GM23338 (cell line): ENCODE measurements at regions not wholly inside any gene's neighbourhood (a gene's known extent, or its start where the extent isn't known, plus 50 kb on each side); places are given as distances from the start of the nearest gene placed in this dataset.

ENCODE experiments used
- ATAC-seq: fragments of 200-7000 bp; cut with Tn5 transposase; 3 replicates; pipeline ENCODE4 v1.9.1; 2020
- DNase-seq: peaks from one replicate; pipeline ENCODE4 v3.0.0-alpha.2; 2015; ENCODE audit warnings: low spot score
- H2AFZ ChIP-seq: fragments of 200-600 bp; sonication (generic); 2 replicates; pipeline ENCODE4 v1.8.0; 2016; ENCODE audit warnings: antibody characterized with exemption, mild to moderate bottlenecking, moderate library complexity
- H3F3A ChIP-seq: fragments of 200-600 bp; sonication (generic); replicated peaks from 2 replicates; pipeline ENCODE4 v1.8.0; 2017; ENCODE audit warnings: antibody characterized with exemption, mixed run types, low read depth
- H3K27ac ChIP-seq: fragments of 200-600 bp; sonication (generic); 2 replicates; pipeline ENCODE4 v1.6.1; 2016; ENCODE audit warnings: low read depth
- H3K27me3 ChIP-seq: fragments of 200-600 bp; sonication (generic); 2 replicates; pipeline ENCODE4 v1.8.0; 2016; ENCODE audit warnings: mild to moderate bottlenecking, mixed run types, moderate library complexity; ENCODE audit not compliant: insufficient read depth
- H3K36me3 ChIP-seq: fragments of 200-600 bp; sonication (generic); 2 replicates; pipeline ENCODE4 v1.8.0; 2016; ENCODE audit warnings: mild to moderate bottlenecking; ENCODE audit not compliant: insufficient read depth
- H3K4me1 ChIP-seq: fragments of 200-600 bp; sonication (generic); 2 replicates; pipeline ENCODE4 v1.8.0; 2016; ENCODE audit warnings: mild to moderate bottlenecking, moderate library complexity; ENCODE audit not compliant: insufficient read depth
- H3K4me2 ChIP-seq: fragments of 200-600 bp; sonication (generic); 2 replicates; pipeline ENCODE4 v1.7.1; 2017; ENCODE audit warnings: mixed run types
- H3K4me3 ChIP-seq: fragments of 200-600 bp; sonication (generic); 2 replicates; pipeline ENCODE4 v1.6.1; 2016; ENCODE audit warnings: mixed run types
- H3K79me2 ChIP-seq: fragments of 200-600 bp; sonication (generic); replicated peaks from 2 replicates; pipeline ENCODE4 v1.8.0; 2017; ENCODE audit warnings: mild to moderate bottlenecking; ENCODE audit not compliant: insufficient read depth
- H3K9me2 ChIP-seq: fragments of 200-600 bp; sonication (generic); 2 replicates; pipeline ENCODE4 v1.8.0; 2017; ENCODE audit not compliant: insufficient read depth
- H4K20me1 ChIP-seq: fragments of 200-600 bp; sonication (generic); replicated peaks from 2 replicates; pipeline ENCODE4 v1.8.0; 2017; ENCODE audit warnings: mild to moderate bottlenecking; ENCODE audit not compliant: insufficient read depth
- H3K27ac Mint-ChIP-seq: 2 replicates; pipeline ENCODE4 v1.8.0; 2020; ENCODE audit warnings: inconsistent platforms, mild to moderate bottlenecking, moderate library complexity, mixed read lengths
- H3K27me3 Mint-ChIP-seq: 3 replicates; pipeline ENCODE4 v1.8.0; 2022; ENCODE audit warnings: low read depth, mild to moderate bottlenecking, moderate library complexity, mixed read lengths, inconsistent platforms; ENCODE audit not compliant: insufficient read depth, poor library complexity
- H3K36me3 Mint-ChIP-seq: 3 replicates; pipeline ENCODE4 v1.8.0; 2021; ENCODE audit warnings: low read depth, mild to moderate bottlenecking, inconsistent platforms, moderate library complexity, mixed read lengths
- H3K4me1 Mint-ChIP-seq: 3 replicates; pipeline ENCODE4 v1.8.0; 2020; ENCODE audit warnings: mild to moderate bottlenecking, inconsistent platforms, mixed read lengths
- H3K4me3 Mint-ChIP-seq: 3 replicates; pipeline ENCODE4 v1.8.0; 2021; ENCODE audit warnings: moderate library complexity, mild to moderate bottlenecking, inconsistent platforms, mixed read lengths
- H3K9me3 Mint-ChIP-seq: 3 replicates; pipeline ENCODE4 v1.8.0; 2020; ENCODE audit warnings: moderate library complexity, mild to moderate bottlenecking, inconsistent platforms, mixed read lengths
- CREB1 ChIP-seq: fragments of 250-450 bp; sonication (Bioruptor Pico); IDR thresholded peaks from 2 replicates; pipeline ENCODE4 v1.5.0; 2020; ENCODE audit warnings: low read depth, mild to moderate bottlenecking, moderate library complexity
- EZH2phosphoT487 ChIP-seq: fragments of 200-600 bp; sonication (generic); IDR thresholded peaks from one replicate; pipeline ENCODE4 v1.8.1; 2018; ENCODE audit warnings: antibody characterized with exemption; ENCODE audit not compliant: unreplicated experiment
- JUNB ChIP-seq: IDR thresholded peaks from one replicate; pipeline ENCODE4 v1.6.1; 2016; ENCODE audit warnings: antibody characterized with exemption; ENCODE audit not compliant: unreplicated experiment
- NANOG ChIP-seq: IDR thresholded peaks from 2 replicates; pipeline ENCODE4 v1.6.1; 2016; ENCODE audit warnings: antibody characterized with exemption, borderline replicate concordance
- POLR2AphosphoS5 ChIP-seq: IDR thresholded peaks from 2 replicates; pipeline ENCODE4 v1.6.1; 2016; ENCODE audit warnings: antibody characterized with exemption, low read depth
- ZNF114 ChIP-seq: fragments of 250-450 bp; sonication (Bioruptor Pico); IDR thresholded peaks from 2 replicates; pipeline ENCODE4 v1.5.0; 2020; ENCODE audit warnings: mild to moderate bottlenecking, moderate library complexity
- ZNF331 ChIP-seq: fragments of 250-450 bp; sonication (Bioruptor Pico); IDR thresholded peaks from 2 replicates; pipeline ENCODE4 v1.5.0; 2020; ENCODE audit warnings: low read depth, mild to moderate bottlenecking, moderate library complexity
- TF ChIP-seq, protein P1 (sequence below), 2 experiments: fragments of 200-600 bp in 1 of 2; sonication (generic) in 1 of 2; conservative IDR thresholded peaks; 2 replicates each; pipeline versions ENCODE4 v1.5.1 to v1.6.1; 2016 to 2017; ENCODE audit warnings: antibody characterized with exemption in 2 of 2, low read depth in 2 of 2, mild to moderate bottlenecking in 2 of 2, moderate library complexity in 1 of 2
- TF ChIP-seq, protein P2 (sequence below): fragments of 250-450 bp; sonication (Bioruptor Pico); IDR thresholded peaks from 2 replicates; pipeline ENCODE4 v1.5.0; 2020; ENCODE audit warnings: mild to moderate bottlenecking, moderate library complexity
- TF ChIP-seq, protein P3 (sequence below): IDR thresholded peaks from one replicate; pipeline ENCODE4 v1.6.1; 2018; ENCODE audit warnings: antibody characterized with exemption; ENCODE audit not compliant: unreplicated experiment

DNA sequence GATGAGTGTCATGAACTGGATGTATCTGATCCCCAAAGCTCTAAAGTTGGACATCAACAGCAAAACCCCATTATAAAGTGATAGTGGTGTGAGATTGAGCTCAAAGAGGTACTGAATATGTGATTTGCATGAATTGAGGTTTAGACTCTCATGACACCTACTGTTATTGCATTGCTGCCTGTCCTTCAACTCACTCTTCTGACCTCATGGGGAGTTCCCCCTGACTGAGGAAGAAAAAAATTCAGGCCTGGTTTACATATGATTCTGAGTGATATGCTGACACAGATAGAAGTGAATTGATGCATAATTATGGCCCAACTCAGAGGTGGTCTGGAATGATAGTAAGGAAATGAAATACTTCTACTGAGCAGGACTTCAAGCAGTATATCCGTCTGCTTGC, 76.2 kb upstream of the CHD1 start (continued):
- TF ChIP-seq, protein P1, sequence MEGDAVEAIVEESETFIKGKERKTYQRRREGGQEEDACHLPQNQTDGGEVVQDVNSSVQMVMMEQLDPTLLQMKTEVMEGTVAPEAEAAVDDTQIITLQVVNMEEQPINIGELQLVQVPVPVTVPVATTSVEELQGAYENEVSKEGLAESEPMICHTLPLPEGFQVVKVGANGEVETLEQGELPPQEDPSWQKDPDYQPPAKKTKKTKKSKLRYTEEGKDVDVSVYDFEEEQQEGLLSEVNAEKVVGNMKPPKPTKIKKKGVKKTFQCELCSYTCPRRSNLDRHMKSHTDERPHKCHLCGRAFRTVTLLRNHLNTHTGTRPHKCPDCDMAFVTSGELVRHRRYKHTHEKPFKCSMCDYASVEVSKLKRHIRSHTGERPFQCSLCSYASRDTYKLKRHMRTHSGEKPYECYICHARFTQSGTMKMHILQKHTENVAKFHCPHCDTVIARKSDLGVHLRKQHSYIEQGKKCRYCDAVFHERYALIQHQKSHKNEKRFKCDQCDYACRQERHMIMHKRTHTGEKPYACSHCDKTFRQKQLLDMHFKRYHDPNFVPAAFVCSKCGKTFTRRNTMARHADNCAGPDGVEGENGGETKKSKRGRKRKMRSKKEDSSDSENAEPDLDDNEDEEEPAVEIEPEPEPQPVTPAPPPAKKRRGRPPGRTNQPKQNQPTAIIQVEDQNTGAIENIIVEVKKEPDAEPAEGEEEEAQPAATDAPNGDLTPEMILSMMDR (conservative IDR thresholded peaks at IDR 0.05; ENCODE audit: low read depth in 2 of 2) = no peak
- no peak for TF ChIP-seq POLR2AphosphoS5
- TF ChIP-seq NANOG = no peak
- no peak for TF ChIP-seq JUNB
- TF ChIP-seq, protein P2, sequence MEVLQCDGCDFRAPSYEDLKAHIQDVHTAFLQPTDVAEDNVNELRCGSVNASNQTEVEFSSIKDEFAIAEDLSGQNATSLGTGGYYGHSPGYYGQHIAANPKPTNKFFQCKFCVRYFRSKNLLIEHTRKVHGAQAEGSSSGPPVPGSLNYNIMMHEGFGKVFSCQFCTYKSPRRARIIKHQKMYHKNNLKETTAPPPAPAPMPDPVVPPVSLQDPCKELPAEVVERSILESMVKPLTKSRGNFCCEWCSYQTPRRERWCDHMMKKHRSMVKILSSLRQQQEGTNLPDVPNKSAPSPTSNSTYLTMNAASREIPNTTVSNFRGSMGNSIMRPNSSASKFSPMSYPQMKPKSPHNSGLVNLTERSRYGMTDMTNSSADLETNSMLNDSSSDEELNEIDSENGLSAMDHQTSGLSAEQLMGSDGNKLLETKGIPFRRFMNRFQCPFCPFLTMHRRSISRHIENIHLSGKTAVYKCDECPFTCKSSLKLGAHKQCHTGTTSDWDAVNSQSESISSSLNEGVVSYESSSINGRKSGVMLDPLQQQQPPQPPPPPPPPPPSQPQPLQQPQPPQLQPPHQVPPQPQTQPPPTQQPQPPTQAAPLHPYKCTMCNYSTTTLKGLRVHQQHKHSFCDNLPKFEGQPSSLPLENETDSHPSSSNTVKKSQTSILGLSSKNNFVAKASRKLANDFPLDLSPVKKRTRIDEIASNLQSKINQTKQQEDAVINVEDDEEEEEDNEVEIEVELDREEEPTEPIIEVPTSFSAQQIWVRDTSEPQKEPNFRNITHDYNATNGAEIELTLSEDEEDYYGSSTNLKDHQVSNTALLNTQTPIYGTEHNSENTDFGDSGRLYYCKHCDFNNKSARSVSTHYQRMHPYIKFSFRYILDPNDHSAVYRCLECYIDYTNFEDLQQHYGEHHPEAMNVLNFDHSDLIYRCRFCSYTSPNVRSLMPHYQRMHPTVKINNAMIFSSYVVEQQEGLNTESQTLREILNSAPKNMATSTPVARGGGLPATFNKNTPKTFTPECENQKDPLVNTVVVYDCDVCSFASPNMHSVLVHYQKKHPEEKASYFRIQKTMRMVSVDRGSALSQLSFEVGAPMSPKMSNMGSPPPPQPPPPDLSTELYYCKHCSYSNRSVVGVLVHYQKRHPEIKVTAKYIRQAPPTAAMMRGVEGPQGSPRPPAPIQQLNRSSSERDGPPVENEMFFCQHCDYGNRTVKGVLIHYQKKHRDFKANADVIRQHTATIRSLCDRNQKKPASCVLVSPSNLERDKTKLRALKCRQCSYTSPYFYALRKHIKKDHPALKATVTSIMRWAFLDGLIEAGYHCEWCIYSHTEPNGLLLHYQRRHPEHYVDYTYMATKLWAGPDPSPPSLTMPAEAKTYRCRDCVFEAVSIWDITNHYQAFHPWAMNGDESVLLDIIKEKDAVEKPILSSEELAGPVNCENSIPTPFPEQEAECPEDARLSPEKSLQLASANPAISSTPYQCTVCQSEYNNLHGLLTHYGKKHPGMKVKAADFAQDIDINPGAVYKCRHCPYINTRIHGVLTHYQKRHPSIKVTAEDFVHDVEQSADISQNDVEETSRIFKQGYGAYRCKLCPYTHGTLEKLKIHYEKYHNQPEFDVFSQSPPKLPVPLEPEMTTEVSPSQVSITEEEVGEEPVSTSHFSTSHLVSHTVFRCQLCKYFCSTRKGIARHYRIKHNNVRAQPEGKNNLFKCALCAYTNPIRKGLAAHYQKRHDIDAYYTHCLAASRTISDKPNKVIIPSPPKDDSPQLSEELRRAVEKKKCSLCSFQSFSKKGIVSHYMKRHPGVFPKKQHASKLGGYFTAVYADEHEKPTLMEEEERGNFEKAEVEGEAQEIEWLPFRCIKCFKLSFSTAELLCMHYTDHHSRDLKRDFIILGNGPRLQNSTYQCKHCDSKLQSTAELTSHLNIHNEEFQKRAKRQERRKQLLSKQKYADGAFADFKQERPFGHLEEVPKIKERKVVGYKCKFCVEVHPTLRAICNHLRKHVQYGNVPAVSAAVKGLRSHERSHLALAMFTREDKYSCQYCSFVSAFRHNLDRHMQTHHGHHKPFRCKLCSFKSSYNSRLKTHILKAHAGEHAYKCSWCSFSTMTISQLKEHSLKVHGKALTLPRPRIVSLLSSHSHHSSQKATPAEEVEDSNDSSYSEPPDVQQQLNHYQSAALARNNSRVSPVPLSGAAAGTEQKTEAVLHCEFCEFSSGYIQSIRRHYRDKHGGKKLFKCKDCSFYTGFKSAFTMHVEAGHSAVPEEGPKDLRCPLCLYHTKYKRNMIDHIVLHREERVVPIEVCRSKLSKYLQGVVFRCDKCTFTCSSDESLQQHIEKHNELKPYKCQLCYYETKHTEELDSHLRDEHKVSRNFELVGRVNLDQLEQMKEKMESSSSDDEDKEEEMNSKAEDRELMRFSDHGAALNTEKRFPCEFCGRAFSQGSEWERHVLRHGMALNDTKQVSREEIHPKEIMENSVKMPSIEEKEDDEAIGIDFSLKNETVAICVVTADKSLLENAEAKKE (CRISPR knock-in tag) = no peak
- TF ChIP-seq ZNF331 (CRISPR knock-in tag) = no peak
- TF ChIP-seq ZNF114 (CRISPR knock-in tag) = no peak

DNA sequence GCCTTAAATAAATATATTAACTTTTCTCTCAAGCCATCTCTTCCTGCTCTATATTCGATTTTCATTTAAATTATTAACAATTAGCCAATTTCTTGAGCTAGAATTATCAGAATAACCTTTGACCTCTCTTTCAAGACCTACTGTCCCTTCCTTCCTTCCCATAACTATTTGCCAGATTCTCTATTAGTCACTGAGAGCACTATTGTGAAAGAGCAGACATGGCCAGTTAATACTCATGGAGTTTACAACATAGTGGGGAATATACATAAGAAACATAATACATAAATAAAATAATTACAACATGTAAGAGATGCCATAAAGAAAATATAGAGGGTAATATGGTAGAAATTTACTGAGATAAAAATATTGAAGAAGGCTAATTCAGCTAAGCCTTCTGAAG, 72.1 kb upstream of the CHD1 start:
- H3K27ac Mint-ChIP-seq = no peak overlapping the region
- H3K9me3 Mint-ChIP-seq = no peaks in the 10 kb centered on the region
- Histone ChIP-seq H3K9me2 (no peaks in the 10 kb centered on the region), H3K27ac (no peak overlapping the region), H3K4me1 (no peaks in the 10 kb centered on the region), H4K20me1 (no peaks in the 10 kb centered on the region), H3K79me2 (no peaks in the 10 kb centered on the region), H2AFZ (no peak overlapping the region), H3K36me3 (no peaks in the 10 kb centered on the region), H3K4me3 (no peak overlapping the region), H3K4me2 (no peak overlapping the region), H3K27me3 (no peaks in the 10 kb centered on the region), H3F3A (no peaks in the 10 kb centered on the region)
- H3K4me1 Mint-ChIP-seq = peaks cover 5% of the 10 kb centered on the region
- ATAC-seq (no peak), DNase-seq (no peak)
- no peaks in the 10 kb centered on the region for H3K36me3 Mint-ChIP-seq
- no peaks in the 10 kb centered on the region for H3K27me3 Mint-ChIP-seq
- no peak for TF ChIP-seq POLR2AphosphoS5
- no peak for TF ChIP-seq CREB1 (CRISPR knock-in tag)
- TF ChIP-seq, protein P3, sequence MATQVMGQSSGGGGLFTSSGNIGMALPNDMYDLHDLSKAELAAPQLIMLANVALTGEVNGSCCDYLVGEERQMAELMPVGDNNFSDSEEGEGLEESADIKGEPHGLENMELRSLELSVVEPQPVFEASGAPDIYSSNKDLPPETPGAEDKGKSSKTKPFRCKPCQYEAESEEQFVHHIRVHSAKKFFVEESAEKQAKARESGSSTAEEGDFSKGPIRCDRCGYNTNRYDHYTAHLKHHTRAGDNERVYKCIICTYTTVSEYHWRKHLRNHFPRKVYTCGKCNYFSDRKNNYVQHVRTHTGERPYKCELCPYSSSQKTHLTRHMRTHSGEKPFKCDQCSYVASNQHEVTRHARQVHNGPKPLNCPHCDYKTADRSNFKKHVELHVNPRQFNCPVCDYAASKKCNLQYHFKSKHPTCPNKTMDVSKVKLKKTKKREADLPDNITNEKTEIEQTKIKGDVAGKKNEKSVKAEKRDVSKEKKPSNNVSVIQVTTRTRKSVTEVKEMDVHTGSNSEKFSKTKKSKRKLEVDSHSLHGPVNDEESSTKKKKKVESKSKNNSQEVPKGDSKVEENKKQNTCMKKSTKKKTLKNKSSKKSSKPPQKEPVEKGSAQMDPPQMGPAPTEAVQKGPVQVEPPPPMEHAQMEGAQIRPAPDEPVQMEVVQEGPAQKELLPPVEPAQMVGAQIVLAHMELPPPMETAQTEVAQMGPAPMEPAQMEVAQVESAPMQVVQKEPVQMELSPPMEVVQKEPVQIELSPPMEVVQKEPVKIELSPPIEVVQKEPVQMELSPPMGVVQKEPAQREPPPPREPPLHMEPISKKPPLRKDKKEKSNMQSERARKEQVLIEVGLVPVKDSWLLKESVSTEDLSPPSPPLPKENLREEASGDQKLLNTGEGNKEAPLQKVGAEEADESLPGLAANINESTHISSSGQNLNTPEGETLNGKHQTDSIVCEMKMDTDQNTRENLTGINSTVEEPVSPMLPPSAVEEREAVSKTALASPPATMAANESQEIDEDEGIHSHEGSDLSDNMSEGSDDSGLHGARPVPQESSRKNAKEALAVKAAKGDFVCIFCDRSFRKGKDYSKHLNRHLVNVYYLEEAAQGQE = no peak
- no peak for TF ChIP-seq EZH2phosphoT487
- TF ChIP-seq ZNF331 (CRISPR knock-in tag) = no peak
- no peak for TF ChIP-seq NANOG
- H3K4me3 Mint-ChIP-seq = no peak overlapping the region
